ENCODE measurements at regions not wholly inside any gene's neighbourhood (a gene's known extent, or its start where the extent isn't known, plus 50 kb on each side); places are given as distances from the start of the nearest gene placed in this dataset.

DNA sequence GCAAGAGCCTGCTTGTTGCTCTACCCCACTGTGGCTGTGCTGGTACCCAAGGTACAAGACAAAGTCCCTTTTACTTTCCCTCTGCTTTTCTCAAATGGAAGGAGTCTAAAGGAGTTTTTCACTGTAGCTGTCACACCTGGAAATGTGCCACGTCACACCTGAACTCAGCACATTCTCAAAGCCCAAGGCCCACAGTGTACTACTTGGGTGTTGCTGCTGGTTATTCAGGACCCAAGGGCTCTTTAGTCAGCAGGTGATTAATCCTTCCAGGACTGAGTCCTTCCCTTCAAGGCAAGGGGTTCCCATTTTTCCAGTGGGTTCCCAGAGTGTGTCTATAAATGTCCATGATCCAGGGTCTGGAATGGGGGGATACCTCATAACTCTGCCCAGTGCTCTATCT lies 63.2 kb upstream of the STK39 start (continued):
- TF ChIP-seq, protein P1, sequence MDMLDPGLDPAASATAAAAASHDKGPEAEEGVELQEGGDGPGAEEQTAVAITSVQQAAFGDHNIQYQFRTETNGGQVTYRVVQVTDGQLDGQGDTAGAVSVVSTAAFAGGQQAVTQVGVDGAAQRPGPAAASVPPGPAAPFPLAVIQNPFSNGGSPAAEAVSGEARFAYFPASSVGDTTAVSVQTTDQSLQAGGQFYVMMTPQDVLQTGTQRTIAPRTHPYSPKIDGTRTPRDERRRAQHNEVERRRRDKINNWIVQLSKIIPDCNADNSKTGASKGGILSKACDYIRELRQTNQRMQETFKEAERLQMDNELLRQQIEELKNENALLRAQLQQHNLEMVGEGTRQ (IDR thresholded peaks at IDR 0.05; ENCODE audit: low read length) = no peak
- TF ChIP-seq TBP (IDR thresholded peaks at IDR 0.05; ENCODE audit: low read depth, low read length) (no peak), EZH2 (IDR thresholded peaks at IDR 0.05; ENCODE audit: low read depth, low read length, severe bottlenecking) (no peak), JUN (IDR thresholded peaks at IDR 0.05; ENCODE audit: low read depth, low read length) (no peak), RNF2 (IDR thresholded peaks at IDR 0.05; ENCODE audit: borderline replicate concordance, low read depth, low read length, missing control alignments, poor library complexity, severe bottlenecking) (no peak)
